OCI-LY7 (cell line): ENCODE measurements at regions not wholly inside any gene's neighbourhood (a gene's known extent, or its start where the extent isn't known, plus 50 kb on each side); places are given as distances from the start of the nearest gene placed in this dataset.

Experiments
- BruUV-seq: library from RNA; stranded (reverse); fragments of 400-500 nt; replicated peaks from 2 replicates; lab custom pipeline; 2021; lab: Mats Ljungman, UMichigan
- CTCF ChIA-PET: fragments of 300-600 bp; sonication (Branson Sonifier 250); formaldehyde crosslinking; loops from one replicate; lab custom pipeline; 2022; ENCODE audit warnings: antibody characterized with exemption; ENCODE audit not compliant: unreplicated experiment; lab: Charles Lee
- POLR2A ChIA-PET: fragments of 300-600 bp; sonication (Branson Sonifier 250); formaldehyde crosslinking; loops from one replicate; lab custom pipeline; 2022; ENCODE audit warnings: antibody characterized with exemption; lab: Charles Lee
- DNase-seq: peaks from one replicate; pipeline ENCODE4 v3.0.0-alpha.2; 2015; ENCODE audit warnings: low spot score
- H2AFZ ChIP-seq: fragments of 200-600 bp; sonication (generic), shearing (Covaris generic); 2 replicates; pipeline ENCODE4 v1.6.1; 2014; ENCODE audit warnings: mild to moderate bottlenecking, antibody characterized with exemption, low read length, moderate library complexity
- H3K27ac ChIP-seq: fragments of 200-600 bp; sonication (generic); 2 replicates; pipeline ENCODE4 v1.5.1; 2014; ENCODE audit warnings: mixed run types, low read depth, mild to moderate bottlenecking, moderate library complexity, low read length, inconsistent platforms; ENCODE audit not compliant: poor library complexity, severe bottlenecking
- H3K36me3 ChIP-seq: fragments of 200-600 bp; sonication (generic); 2 replicates; pipeline ENCODE4 v1.6.1; 2014; ENCODE audit warnings: mild to moderate bottlenecking, antibody characterized with exemption, low read length, moderate library complexity, mixed read lengths; ENCODE audit not compliant: insufficient read depth
- H3K4me1 ChIP-seq: fragments of 200-600 bp; sonication (generic); 2 replicates; pipeline ENCODE4 v1.5.1; 2014; ENCODE audit warnings: mild to moderate bottlenecking, low read length; ENCODE audit not compliant: insufficient read depth, poor library complexity, severe bottlenecking
- H3K4me2 ChIP-seq: fragments of 200-600 bp; sonication (generic); 2 replicates; pipeline ENCODE4 v1.6.1; 2014; ENCODE audit warnings: mild to moderate bottlenecking, low read length
- H3K4me3 ChIP-seq: fragments of 200-600 bp; sonication (generic); 2 replicates; pipeline ENCODE4 v1.5.1; 2014; ENCODE audit warnings: mild to moderate bottlenecking, low read depth, low read length; ENCODE audit not compliant: poor library complexity, severe bottlenecking
- H3K79me2 ChIP-seq: fragments of 200-600 bp; sonication (generic); 2 replicates; pipeline ENCODE4 v1.6.1; 2016; ENCODE audit warnings: low read depth, mild to moderate bottlenecking, low read length, moderate library complexity, mixed read lengths; ENCODE audit not compliant: insufficient read depth
- H3K9me2 ChIP-seq: fragments of 200-600 bp; sonication (generic); 2 replicates; pipeline ENCODE4 v1.6.1; 2016; ENCODE audit warnings: mild to moderate bottlenecking, low read length, mixed read lengths; ENCODE audit not compliant: insufficient read depth
- H3K9me3 ChIP-seq: fragments of 200-600 bp; sonication (generic); 2 replicates; pipeline ENCODE4 v1.6.1; 2014; ENCODE audit warnings: mild to moderate bottlenecking, mixed run types, low read length, mixed read lengths
- H4K20me1 ChIP-seq: fragments of 200-600 bp; sonication (generic); 2 replicates; pipeline ENCODE4 v1.6.1; 2014; ENCODE audit warnings: mild to moderate bottlenecking, antibody characterized with exemption, low read length, moderate library complexity, mixed read lengths; ENCODE audit not compliant: insufficient read depth
- CTCF ChIP-seq: fragments of 200-600 bp; sonication (generic); conservative IDR thresholded peaks from 2 replicates; pipeline ENCODE4 v1.5.1; 2014; ENCODE audit warnings: mild to moderate bottlenecking, antibody characterized with exemption, low read length, moderate library complexity, mixed read lengths
- EZH2phosphoT487 ChIP-seq: fragments of 200-600 bp; sonication (generic); IDR thresholded peaks from 2 replicates; pipeline ENCODE4 v1.6.1; 2018; ENCODE audit warnings: low read depth, borderline replicate concordance, mild to moderate bottlenecking, mixed run types, antibody characterized with exemption, low read length, moderate library complexity, mixed read lengths
- intact Hi-C: fragments of 100-400 bp; cut with micrococcal nuclease; formaldehyde crosslinking; loops from one replicate; pipeline ENCODE4 v1.10.0; 2022; ENCODE audit not compliant: unreplicated experiment

GRCh38 chr9:104264431-104264830 lies 170.3 kb downstream of the SMC2 start:
- BruUV-seq, result no TSS peak
- no peaks in the 10 kb centered on the region for H3K4me1 ChIP-seq

GRCh38 chr9:104269374-104269773 lies 175.3 kb downstream of the SMC2 start:
- no peaks in the 10 kb centered on the region for H3K9me2 ChIP-seq
- no peaks in the 10 kb centered on the region for H3K36me3 ChIP-seq
- no peak overlapping the region for H3K4me2 ChIP-seq
- no peaks in the 10 kb centered on the region for H3K4me1 ChIP-seq
- no peak overlapping the region for H3K27ac ChIP-seq
- H3K4me3 ChIP-seq, result no peak overlapping the region
- no peak overlapping the region for H2AFZ ChIP-seq
- ChIA-PET CTCF (no interaction called here), POLR2A (no interaction called here)
- DNase-seq, result no peak
- no peak for TF ChIP-seq EZH2phosphoT487
- TF ChIP-seq CTCF, result no peak
- intact Hi-C loops, result no loop called here
- H4K20me1 ChIP-seq, result no peaks in the 10 kb centered on the region
- H3K79me2 ChIP-seq, result no peaks in the 10 kb centered on the region
- no TSS peak for BruUV-seq
- no peaks in the 10 kb centered on the region for H3K9me3 ChIP-seq

More at GRCh38 chr9:104264431-104264830, 170.3 kb downstream of the SMC2 start:
- Histone ChIP-seq H3K9me3 (no peaks in the 10 kb centered on the region), H2AFZ (no peak overlapping the region), H3K4me3 (no peak overlapping the region), H3K27ac (no peak overlapping the region), H3K79me2 (no peaks in the 10 kb centered on the region), H3K4me2 (no peak overlapping the region), H3K9me2 (no peaks in the 10 kb centered on the region), H4K20me1 (no peaks in the 10 kb centered on the region), H3K36me3 (no peaks in the 10 kb centered on the region)
- TF ChIP-seq EZH2phosphoT487 (no peak), CTCF (no peak)
- ChIA-PET CTCF (no interaction called here), POLR2A (no interaction called here)
- DNase-seq, result no peak
- intact Hi-C loops, result no loop called here

- Histone ChIP-seq H3K4me1 (no peaks in the 10 kb centered on the region), H3K79me2 (no peaks in the 10 kb centered on the region), H4K20me1 (no peaks in the 10 kb centered on the region), H3K9me3 (no peaks in the 10 kb centered on the region), H3K27ac (no peak overlapping the region), H3K4me3 (no peak overlapping the region), H3K9me2 (no peaks in the 10 kb centered on the region), H2AFZ (no peak overlapping the region), H3K36me3 (no peaks in the 10 kb centered on the region), H3K4me2 (no peak overlapping the region)
- DNase-seq, result no peak
- intact Hi-C loops, result no loop called here
- CTCF ChIA-PET, result no interaction called here
- BruUV-seq, result no TSS peak
- POLR2A ChIA-PET, result no interaction called here
- TF ChIP-seq CTCF, result no peak
- TF ChIP-seq EZH2phosphoT487, result no peak
These were observed 176.2 kb downstream of the SMC2 start for GRCh38 chr9:104269996-104270963.
